GM23248 (cell line): ENCODE measurements at regions not wholly inside any gene's neighbourhood (a gene's known extent, or its start where the extent isn't known, plus 50 kb on each side); places are given as distances from the start of the nearest gene placed in this dataset.
"Not testable (repeated sequence)": the region's sequence is repeated elsewhere in the genome, so short reads cannot be mapped to it uniquely, and the experiment has no call there.

Source experiments
- EZH2 ChIP-seq: fragments of 200-600 bp; sonication (generic); IDR thresholded peaks from 2 replicates; pipeline ENCODE4 v1.6.1; 2018; ENCODE audit warnings: antibody characterized with exemption, mild to moderate bottlenecking; ENCODE audit not compliant: insufficient read depth, poor library complexity, severe bottlenecking
- EZH2phosphoT487 ChIP-seq: fragments of 200-600 bp; sonication (generic); IDR thresholded peaks from 2 replicates; pipeline ENCODE4 v1.6.1; 2018; ENCODE audit warnings: antibody characterized with exemption, moderate library complexity, mild to moderate bottlenecking, low read depth; ENCODE audit not compliant: insufficient read depth

GRCh38 chr6:68056596-68056995 lies 578.5 kb upstream of the ADGRB3 start:
- TF ChIP-seq EZH2, EZH2phosphoT487: not testable (repeated sequence)
